HG02885 (cell line): ENCODE measurements at regions not wholly inside any gene's neighbourhood (a gene's known extent, or its start where the extent isn't known, plus 50 kb on each side); places are given as distances from the start of the nearest gene placed in this dataset.

Experiments used
- ATAC-seq: cut with Tn5 transposase; IDR thresholded peaks from one replicate; pipeline ENCODE4 v1.9.1; 2021; ENCODE audit warnings: mild to moderate bottlenecking; ENCODE audit not compliant: unreplicated experiment, poor library complexity

- no peak for ATAC-seq
Observed at GRCh38 chr18:45548614-45549013, 66.7 kb upstream of the SLC14A2 start.

GRCh38 chr18:45549290-45549689 lies 66.0 kb upstream of the SLC14A2 start:
- no peak for ATAC-seq

- no peak for ATAC-seq
Observed at GRCh38 chr18:45551142-45551815, 64.0 kb upstream of the SLC14A2 start.

GRCh38 chr18:45553723-45554388 lies 61.4 kb upstream of the SLC14A2 start:
- no peak for ATAC-seq

- no peak for ATAC-seq
Observed at GRCh38 chr18:45554389-45554737, 60.9 kb upstream of the SLC14A2 start.

GRCh38 chr18:45556222-45556621 lies 59.1 kb upstream of the SLC14A2 start:
- ATAC-seq: no peak

- no peak for ATAC-seq
Observed at GRCh38 chr18:45557287-45557686, 58.0 kb upstream of the SLC14A2 start.

- ATAC-seq: no peak
Observed at GRCh38 chr18:45557779-45558178, 57.5 kb upstream of the SLC14A2 start.

- no peak for ATAC-seq
Observed at GRCh38 chr18:45559258-45559657, 56.0 kb upstream of the SLC14A2 start.

GRCh38 chr18:45560870-45561269 lies 54.4 kb upstream of the SLC14A2 start:
- no peak for ATAC-seq

GRCh38 chr18:45562567-45563479 lies 52.5 kb upstream of the SLC14A2 start:
- ATAC-seq: no peak

GRCh38 chr18:45565280-45565970 lies 49.9 kb upstream of the SLC14A2 start:
- no peak for ATAC-seq
